ENCODE measurements at regions not wholly inside any gene's neighbourhood (a gene's known extent, or its start where the extent isn't known, plus 50 kb on each side); places are given as distances from the start of the nearest gene placed in this dataset.
"Not testable (repeated sequence)": the region's sequence is repeated elsewhere in the genome, so short reads cannot be mapped to it uniquely, and the experiment has no call there.

DNA sequence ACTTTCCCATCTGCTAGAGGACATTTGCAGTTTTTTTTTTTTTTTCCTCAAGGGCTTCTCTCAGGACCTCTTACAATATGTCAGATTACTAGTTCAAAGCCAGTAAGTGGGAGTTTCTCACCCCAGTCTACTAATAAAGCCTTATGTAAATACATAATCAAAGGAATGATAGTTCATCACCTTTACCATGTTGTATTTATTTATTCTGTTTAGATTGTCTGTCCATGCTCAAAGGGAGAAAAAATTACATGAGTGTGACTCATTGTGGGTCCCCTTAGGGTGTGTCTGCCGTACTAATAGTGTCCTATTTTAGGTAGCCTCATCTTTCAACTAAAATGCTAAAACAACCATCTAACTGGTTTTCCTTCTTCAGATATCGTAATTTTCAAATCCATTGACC is 917.6 kb downstream of the EPHA3 start:
- no peak for DNase-seq

DNA sequence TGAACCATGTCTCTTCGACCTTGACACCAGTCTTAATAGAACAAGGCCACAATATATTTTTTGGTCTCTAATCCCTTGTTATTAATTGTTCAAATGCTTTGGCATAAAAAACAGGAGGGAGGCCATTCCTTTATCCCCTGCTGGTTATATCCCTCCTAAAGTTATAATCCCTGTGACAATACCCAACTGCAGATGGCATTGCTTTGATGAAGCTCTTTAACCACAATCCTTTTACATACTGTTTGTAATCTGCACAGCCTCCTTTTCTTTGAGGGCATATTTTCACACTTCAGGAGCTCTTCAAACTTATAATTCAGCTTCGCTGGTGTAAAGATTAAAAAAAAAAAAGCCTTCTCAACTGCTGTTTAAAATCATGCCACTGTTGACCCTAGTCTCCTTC is 919.0 kb downstream of the EPHA3 start:
- DNase-seq, result peak; percentile 86

DNA sequence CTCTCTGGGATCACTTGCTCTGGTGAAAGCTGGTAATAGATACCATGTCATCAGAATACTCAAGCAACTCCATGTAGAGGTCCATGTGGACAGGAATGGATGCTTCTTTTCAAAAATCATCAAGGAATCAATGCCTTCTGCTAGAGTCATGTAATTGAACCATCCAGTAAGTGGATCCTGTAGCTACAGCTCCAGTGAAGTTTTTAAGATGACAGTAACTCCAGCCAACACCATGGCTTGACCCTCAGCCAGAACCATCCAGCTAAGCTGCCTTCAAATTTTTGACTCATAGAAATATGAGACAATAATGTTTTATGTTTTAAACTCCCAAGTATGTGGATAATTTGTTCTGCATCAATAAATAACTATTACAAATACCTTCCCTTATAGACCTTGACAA is 923.7 kb downstream of the EPHA3 start:
- DNase-seq, result no peak

GRCh38 chr3:90032980-90033641 is 925.7 kb downstream of the EPHA3 start:
- no peak for DNase-seq

DNA sequence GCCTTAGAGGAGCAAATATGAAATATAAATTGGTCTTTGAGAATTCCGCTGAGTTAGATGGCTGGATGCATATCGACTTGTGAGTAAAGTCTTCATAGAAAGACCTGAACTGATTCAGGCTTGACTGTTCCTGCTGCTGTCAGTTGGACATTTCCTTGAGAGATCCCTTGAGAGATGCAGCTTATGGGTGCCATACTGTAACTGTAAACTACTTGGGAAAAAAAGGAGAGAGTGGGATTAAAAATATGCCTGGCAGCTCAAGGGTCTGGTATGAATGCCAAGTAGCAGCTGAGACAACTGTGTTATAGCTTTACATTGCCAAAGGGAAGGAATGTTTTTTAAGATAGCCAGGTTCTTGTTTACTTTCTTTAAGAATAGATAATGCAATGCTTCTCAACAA is 926.6 kb downstream of the EPHA3 start:
- DNase-seq, result peak; percentile 81

GRCh38 chr3:90035643-90036042 is 928.2 kb downstream of the EPHA3 start:
- DNase-seq, result peak; percentile 8

DNA sequence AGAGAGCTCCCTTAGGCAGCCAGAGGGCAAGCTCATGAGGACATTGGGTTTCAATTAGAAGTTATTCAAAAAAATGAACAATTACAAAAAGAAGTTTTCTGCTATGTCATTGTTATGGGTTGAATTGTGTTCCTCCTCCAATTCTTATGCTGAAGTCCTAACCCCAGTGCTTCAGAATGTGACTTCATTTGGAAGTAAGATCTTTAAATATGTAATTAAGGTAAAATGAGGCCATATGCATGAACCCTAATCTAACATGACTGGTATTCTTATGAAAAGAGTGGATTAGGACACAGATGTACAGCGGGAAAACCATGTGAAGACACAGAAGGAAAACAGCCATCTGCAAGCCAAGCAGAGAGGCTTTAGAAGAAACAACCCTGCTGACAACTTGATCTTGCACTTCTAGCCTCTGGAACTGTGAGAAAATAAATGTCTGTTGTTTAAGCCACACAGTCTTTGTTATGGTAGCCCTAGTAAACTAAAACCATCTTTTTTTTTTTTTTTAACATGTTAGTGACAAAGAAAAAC is 929.6 kb downstream of the EPHA3 start:
- no peak for DNase-seq

- DNase-seq, result no peak
These were observed 932.6 kb downstream of the EPHA3 start for GRCh38 chr3:90039994-90040393.

DNA sequence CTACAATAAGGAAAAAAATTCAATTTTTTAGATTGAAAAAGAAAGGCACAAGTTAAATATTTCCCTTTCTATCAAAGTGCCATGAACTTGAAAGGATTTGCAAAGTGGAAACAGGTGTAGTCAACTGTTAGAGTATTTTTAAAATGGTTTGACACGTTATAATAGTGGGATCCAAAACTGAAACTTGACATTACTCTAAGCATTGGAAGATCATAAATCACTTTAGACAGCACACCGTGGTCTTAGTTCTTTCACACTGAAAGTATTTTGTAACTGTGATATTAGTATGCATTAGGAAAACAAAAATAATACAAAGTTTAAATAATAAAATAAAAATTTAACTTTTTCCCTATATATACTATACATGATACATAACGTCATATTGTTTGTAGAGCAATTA is 933.1 kb downstream of the EPHA3 start:
- no peak for DNase-seq

DNA sequence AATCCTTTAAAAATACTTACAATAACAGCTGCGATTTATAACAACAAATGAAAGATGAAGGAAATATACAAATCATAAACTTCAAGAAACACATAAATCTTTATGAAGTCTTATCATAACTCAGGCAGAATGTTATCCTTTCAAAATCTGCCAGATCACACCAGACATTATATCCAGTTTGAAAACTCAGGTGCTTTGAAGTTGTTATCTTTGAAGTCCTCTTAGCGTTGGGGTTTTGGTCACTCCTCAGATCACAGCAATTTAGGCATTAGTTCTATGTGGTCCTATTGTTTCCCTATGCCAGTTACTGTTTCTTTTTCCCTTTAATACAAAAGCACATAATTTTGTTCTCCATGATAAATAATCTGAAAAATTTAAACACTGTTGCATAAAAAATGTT is 934.6 kb downstream of the EPHA3 start:
- DNase-seq, result no peak

- no peak for DNase-seq
These were observed 935.9 kb downstream of the EPHA3 start for GRCh38 chr3:90043287-90043686.

GRCh38 chr3:90044084-90044816 is 936.8 kb downstream of the EPHA3 start:
- DNase-seq, result no peak

GRCh38 chr3:90052425-90052950 is 945.1 kb downstream of the EPHA3 start:
- no peak for DNase-seq

DNA sequence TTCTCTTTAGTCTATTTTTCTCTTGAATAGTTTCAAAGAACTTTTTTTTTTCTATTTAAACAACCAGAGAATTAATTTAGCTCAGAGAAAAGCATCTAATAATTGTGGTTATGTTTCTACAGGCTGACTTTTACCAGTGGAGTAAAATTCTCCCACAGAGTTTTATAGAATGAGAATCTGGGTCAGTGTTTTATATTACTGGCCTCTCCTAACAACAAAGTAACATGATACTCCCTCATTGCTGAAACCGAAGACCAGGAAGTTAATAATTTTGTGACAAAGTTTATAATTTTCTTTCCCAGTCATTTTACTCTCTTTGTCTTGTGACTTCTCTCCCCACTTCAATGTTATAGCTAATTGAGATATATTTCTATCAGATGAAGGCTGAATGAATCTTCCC is 946.9 kb downstream of the EPHA3 start:
- no peak for DNase-seq

DNA sequence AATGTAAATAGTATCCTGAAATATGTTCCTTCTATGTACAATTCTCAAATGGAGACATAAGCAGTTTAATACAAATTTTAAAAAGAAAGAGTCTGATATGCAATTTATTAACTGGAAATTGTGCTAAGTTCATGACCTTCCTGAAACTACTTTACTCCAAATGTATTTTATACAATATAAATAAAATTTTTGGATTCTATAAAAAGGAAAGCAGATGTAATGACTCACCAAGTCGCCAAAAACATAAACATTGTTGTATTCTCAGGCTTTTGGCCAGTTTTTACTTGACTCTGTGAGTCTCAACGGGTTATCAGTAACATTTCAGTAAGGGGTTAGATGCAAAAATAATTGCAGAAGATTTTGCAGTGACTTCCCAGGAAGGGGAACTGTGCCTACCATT is 948.2 kb downstream of the EPHA3 start:
- DNase-seq, result no peak

DNA sequence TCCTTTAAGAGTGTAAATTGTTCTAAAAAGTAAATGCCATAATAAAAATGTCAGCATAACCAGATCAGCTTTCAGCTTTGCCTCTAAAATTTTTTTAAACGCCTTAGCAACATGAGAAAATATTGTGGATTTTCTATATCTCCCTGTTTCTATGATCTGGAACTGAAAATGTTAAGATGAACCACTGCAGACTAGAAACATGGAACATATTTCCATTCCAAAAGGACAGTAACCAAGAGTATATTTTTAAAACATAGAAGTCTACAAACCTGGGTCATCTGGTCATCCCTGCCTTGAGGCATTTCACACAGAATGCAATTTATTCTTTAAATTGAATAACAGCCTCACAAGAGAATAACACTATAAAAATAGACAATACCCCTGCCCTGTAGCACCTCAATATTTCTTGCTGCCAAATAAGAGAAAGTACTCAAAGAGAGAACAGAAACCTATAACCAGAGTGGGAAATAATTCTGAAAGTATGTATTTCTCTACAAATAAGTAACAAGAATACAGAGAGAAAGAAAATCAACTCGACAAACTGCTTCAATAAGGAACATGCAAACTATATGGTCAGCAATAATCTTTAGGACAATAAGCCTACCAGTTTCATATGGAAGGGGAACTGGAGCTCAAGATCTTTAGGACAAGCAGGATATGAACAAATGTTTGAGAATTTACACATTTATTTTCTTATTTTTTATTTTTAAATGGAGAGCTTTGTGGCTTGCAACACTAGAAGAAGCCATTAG is 949.0 kb downstream of the EPHA3 start:
- no peak for DNase-seq

DNA sequence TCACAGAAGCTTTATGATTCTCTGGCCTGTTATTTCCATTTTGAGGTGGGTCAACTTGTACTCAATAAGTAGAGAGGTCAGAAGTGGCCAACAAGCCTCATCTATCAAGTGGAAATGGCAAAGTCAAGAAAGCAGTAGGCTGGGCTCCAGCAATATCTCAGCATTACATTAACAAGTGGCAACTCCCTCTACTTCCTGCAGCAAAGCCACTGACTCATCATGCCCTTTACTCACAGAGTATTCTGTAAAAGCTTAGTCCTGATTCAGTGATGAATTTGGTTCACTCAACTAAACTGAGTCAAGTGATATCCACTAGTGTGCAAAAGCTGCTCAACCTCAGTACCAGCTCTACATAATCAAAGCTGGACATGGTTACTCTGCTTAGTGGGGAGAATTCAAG is 954.6 kb downstream of the EPHA3 start:
- no peak for DNase-seq

GRCh38 chr3:90062631-90063200 is 955.3 kb downstream of the EPHA3 start:
- DNase-seq, result no peak

DNA sequence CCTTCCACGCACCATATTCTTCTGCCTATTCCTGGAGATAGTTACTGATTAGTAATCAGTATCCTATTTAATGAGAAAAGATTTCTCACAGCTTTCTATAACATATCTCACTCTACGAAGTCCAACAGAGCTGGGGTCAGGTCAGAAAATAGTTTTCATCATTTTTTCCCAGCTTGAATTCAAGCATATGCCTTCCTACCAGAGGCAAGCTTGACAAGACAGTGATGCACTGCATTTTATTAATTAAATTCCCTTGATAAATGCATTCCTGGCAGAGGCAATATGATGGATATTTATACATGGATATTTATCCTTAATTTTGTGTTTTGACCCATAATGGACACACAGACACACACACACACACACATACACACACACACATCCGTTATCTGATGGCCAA is 961.4 kb downstream of the EPHA3 start:
- no peak for DNase-seq

DNA sequence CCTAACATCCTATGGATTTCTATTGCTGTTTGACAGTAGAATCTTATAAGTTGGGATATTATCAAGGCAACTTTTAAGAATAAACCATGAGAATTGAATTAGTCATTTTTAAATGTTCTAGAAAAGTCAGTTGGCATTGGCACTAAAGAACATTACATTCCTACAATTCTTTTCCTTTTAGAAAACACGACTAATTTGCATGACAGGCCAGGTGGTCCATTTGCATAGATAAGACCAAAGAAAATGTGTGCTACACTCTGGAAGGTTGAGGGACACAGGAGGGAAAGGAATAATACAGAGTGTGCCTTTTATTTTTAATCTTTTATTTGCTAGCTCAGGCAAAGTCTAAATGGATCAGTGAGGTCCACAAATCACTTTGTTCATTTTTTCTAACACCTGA is 962.3 kb downstream of the EPHA3 start:
- no peak for DNase-seq

DNA sequence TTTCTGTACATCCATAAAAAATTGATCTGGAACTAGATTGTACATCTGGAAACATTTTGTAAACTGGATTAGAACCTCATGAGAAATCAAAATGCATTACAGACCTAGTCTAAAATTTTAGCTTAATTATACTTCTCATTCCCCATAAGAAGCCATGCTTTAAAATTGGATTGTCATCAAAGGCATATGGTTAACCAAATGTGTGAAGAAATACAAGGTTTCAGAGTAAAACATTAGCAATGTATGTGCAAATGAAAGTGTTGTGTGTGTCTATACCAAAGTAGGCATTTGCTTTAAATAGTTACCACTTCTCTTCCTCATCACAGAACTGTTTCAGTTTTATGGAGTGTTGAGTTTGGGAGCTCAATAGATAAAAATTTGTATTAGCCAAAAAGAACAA is 968.7 kb downstream of the EPHA3 start:
- DNase-seq, result no peak

- no peak for DNase-seq
These were observed 973.6 kb downstream of the EPHA3 start for GRCh38 chr3:90080988-90081387.

DNA sequence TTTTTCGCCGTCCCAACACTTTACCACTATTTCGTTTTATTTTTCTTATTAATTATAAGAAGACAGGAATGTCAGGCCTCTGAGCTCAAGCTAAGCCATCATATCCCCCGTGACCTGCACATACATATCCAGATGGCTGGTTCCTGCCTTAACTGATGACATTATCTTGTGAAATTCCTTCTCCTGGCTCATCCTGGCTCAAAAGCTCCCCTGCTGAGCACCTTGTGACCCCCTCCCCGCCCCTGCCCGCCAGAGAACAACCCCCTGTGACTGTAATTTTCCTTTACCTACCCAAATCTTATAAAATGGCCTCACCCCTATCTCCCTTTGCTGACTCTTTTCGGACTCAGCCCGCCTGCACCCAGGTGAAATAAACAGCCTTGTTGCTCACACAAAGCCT is 978.9 kb downstream of the EPHA3 start:
- not testable (repeated sequence) for DNase-seq

Measured in NCI-H524 treated with DMSO at 0.1 percent for 48 hours (cell line).